ENCODE measurements at regions not wholly inside any gene's neighbourhood (a gene's known extent, or its start where the extent isn't known, plus 50 kb on each side); places are given as distances from the start of the nearest gene placed in this dataset.

GRCh38 chr10:112027731-112028280, 155.8 kb downstream of the GPAM start:
- Histone ChIP-seq H3K4me1 (ENCODE audit: insufficient read depth, low read length) (no peaks in the 10 kb centered on the region), H3K9me3 (ENCODE audit: control insufficient read depth, low read depth, low read length) (no peaks in the 10 kb centered on the region), H3K27ac (ENCODE audit: insufficient read length, low read depth, low read length) (no peak overlapping the region), H2BK20ac (ENCODE audit: low read depth, low read length, poor library complexity, severe bottlenecking) (no peak overlapping the region), H3K23me2 (ENCODE audit: insufficient read length, low read depth, low read length, poor library complexity, severe bottlenecking) (no peaks in the 10 kb centered on the region), H3T11ph (ENCODE audit: low read length) (no peak overlapping the region), H3K27me3 (ENCODE audit: insufficient read depth, low read length) (no peaks in the 10 kb centered on the region), H2AFZ (ENCODE audit: low read length) (no peak overlapping the region), H2AK5ac (ENCODE audit: insufficient read length, low read length) (no peak overlapping the region), H2BK5ac (ENCODE audit: insufficient read length, low read length) (no peak overlapping the region), H3K18ac (ENCODE audit: insufficient read length, low read depth, low read length) (no peak overlapping the region), H3K4me2 (ENCODE audit: insufficient read depth, insufficient read length, low read length) (no peak overlapping the region), H4K20me1 (ENCODE audit: control insufficient read depth, insufficient read depth, insufficient read length) (no peaks in the 10 kb centered on the region), H2BK120ac (ENCODE audit: low read depth, low read length, poor library complexity, severe bottlenecking) (no peak overlapping the region), H4K8ac (replicated peaks; ENCODE audit: insufficient read length, low read depth, low read length) (no peak overlapping the region), H3K56ac (ENCODE audit: insufficient read length, low read depth, low read length) (no peak overlapping the region), H3K14ac (ENCODE audit: insufficient read depth, low read length) (no peak overlapping the region), H3K79me1 (ENCODE audit: insufficient read depth, low read depth, low read length, poor library complexity, severe bottlenecking) (no peaks in the 10 kb centered on the region), H2BK15ac (ENCODE audit: low read depth, low read length) (no peak overlapping the region), H3K9ac (ENCODE audit: extremely low read depth, insufficient read length, low read length) (no peak overlapping the region), H3K4ac (ENCODE audit: low read depth, low read length) (no peak overlapping the region), H3K23ac (ENCODE audit: insufficient read length, low read depth, low read length) (no peak overlapping the region), H4K91ac (ENCODE audit: insufficient read length, low read depth, low read length) (no peak overlapping the region), H4K5ac (ENCODE audit: insufficient read length, low read depth, low read length) (no peak overlapping the region), H3K79me2 (ENCODE audit: insufficient read depth, low read length) (no peaks in the 10 kb centered on the region), H2BK12ac (ENCODE audit: insufficient read length, low read depth, low read length) (no peak overlapping the region)
- Mint-ChIP-seq H3K36me3 (ENCODE audit: insufficient read depth in 1 of 3, low read depth in 3 of 3) (peaks cover 0 to 4% (median 4%) of the 10 kb centered on the region in 3 experiments; a peak in 4 of 7 replicates), H3K4me3 (no peak overlapping the region), H3K27me3 (ENCODE audit: low read depth) (no peaks in the 10 kb centered on the region; the same call in 1 of the 2 replicates), H3K9me3 (peaks cover 9 to 16% of the 10 kb centered on the region in 2 experiments; a peak in 4 of 5 replicates), H3K27ac (no peak overlapping the region), H3K4me1 (no peaks in the 10 kb centered on the region)
- no peak for TF ChIP-seq CTCF (conservative IDR thresholded peaks at IDR 0.05)
- no CpG with 5 or more reads among the region's 4 CpGs for WGBS (ENCODE audit: extremely low coverage, insufficient read length, low lambda C conversion rate)
- DNase-seq, result no peak
